ENCODE measurements at regions not wholly inside any gene's neighbourhood (a gene's known extent, or its start where the extent isn't known, plus 50 kb on each side); places are given as distances from the start of the nearest gene placed in this dataset.

DNA sequence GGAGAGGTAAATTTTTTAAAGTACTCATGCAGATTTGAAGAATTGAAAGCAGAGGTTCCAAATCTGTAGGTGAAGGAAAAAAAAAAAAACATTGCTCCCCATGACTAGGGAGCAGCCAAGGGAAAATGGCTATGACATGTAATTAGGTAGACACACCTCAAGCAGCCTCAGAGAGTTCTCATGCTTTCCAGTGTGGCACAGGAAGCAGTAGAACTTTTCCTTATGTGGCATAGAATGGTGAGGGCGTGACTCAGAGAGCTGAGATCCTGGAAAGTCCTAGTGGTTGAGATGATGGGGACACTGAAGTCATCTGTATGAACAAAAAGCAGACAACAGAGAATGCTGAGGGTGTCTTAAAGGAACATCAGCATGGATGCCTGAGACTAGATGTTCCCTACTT, 148.6 kb upstream of the NWD2 start:
- H3K4me1 Mint-ChIP-seq (ENCODE audit: low read depth in 2 of 2), result no peaks in the 10 kb centered on the region
- H3K27me3 Mint-ChIP-seq, result no peaks in the 10 kb centered on the region
- DNase-seq (no peak), ATAC-seq (replicated peaks) (no peak)
- H3K27ac Mint-ChIP-seq, result no peak overlapping the region
- no peak overlapping the region for H3K4me3 Mint-ChIP-seq
- H3K36me3 Mint-ChIP-seq (ENCODE audit: insufficient read depth), result no peaks in the 10 kb centered on the region
- peaks cover 0 to under 1% of the 10 kb centered on the region in 2 donors for H3K9me3 Mint-ChIP-seq

DNA sequence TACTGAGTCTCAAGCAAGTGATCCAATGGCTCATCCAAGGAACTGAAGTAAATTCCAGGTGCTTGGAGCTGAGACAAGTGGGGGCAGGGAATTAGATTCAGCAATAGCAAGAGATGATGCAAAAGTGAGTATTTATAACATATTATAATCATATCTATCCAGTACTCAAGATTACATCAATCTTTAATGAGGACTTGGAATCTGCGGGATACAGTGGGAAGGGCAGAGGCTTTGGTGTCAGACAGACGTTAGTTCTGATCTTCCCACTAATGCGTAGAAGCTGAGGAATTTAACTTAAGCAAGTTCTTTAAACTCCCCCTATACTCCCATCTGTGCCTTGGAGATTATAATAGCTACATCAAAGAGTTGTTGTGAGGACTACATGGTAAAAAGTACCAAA, 143.4 kb upstream of the NWD2 start:
- DNase-seq (no peak), ATAC-seq (replicated peaks) (no peak)
- H3K27ac Mint-ChIP-seq, result no peak overlapping the region
- H3K4me1 Mint-ChIP-seq (ENCODE audit: low read depth in 2 of 2), result no peaks in the 10 kb centered on the region
- no peaks in the 10 kb centered on the region for H3K27me3 Mint-ChIP-seq
- no peak overlapping the region for H3K4me3 Mint-ChIP-seq
- no peaks in the 10 kb centered on the region for H3K36me3 Mint-ChIP-seq (ENCODE audit: insufficient read depth)
- H3K9me3 Mint-ChIP-seq, result no peaks in the 10 kb centered on the region

DNA sequence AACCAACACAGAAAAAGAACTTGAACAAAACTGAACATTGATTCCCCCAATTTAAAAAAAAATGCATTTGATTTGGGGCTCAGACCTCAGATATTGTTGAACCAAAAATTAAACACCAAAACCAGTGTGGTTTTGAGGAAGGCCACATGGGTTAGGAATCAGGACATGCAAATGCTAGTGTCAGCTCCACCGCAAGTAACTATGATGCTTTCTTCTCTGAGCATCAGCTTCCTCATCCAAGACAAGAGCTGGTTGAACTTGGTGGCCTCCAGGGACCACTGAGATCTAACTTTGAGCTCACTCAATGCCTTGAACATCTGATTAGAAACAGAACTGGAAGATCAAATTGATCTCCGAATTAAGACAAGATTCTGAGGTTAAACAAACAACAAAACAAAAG, 142.9 kb upstream of the NWD2 start:
- no peak overlapping the region for H3K27ac Mint-ChIP-seq
- no peaks in the 10 kb centered on the region for H3K36me3 Mint-ChIP-seq (ENCODE audit: insufficient read depth)
- H3K9me3 Mint-ChIP-seq, result no peaks in the 10 kb centered on the region
- no peak overlapping the region for H3K4me3 Mint-ChIP-seq
- H3K4me1 Mint-ChIP-seq (ENCODE audit: low read depth in 2 of 2), result no peaks in the 10 kb centered on the region
- ATAC-seq (replicated peaks) (no peak), DNase-seq (no peak)
- no peaks in the 10 kb centered on the region for H3K27me3 Mint-ChIP-seq

DNA sequence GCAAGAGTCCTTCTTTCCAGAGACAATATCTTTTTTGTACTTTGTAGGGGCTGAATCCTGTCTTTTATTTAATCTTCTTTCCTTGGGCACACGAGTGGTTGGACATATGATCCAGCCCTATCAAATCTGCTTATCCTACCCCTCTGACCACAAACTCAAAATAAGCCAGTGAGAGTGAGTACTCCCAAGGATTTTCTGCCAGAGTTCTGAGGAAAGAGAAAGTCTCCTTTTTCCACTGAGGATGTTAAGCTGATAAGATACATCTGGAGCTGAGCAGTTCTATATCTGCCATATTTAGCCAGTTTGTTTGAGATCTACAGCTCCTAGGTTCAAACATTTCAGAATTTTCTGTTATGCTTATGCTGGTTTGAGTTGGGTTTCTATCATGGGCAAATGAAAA, 134.8 kb upstream of the NWD2 start:
- Mint-ChIP-seq H3K4me3 (no peak overlapping the region), H3K36me3 (ENCODE audit: insufficient read depth) (no peaks in the 10 kb centered on the region), H3K4me1 (ENCODE audit: low read depth in 2 of 2) (no peaks in the 10 kb centered on the region), H3K27me3 (no peaks in the 10 kb centered on the region), H3K9me3 (peaks cover 0 to 5% of the 10 kb centered on the region in 2 donors), H3K27ac (no peak overlapping the region)
- no peak for DNase-seq
- ATAC-seq (replicated peaks), result no peak

DNA sequence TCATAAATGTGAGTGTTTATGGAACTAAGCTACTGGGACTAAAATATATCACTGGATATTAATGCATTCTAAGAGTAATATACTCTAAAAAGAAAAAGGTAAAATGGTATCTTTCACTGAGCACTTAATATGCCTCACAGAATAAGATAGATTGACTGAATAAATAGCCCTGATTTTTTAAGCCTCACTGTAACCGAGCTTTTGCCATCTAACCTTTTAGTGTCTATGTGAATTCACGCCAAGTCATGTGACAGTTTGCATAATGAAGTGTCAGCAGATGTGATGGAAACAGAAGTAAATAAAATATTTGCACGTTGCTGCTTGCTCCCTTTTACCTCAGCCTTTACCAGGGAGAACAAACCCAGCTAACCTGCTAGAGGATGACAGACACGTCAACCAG, 119.7 kb upstream of the NWD2 start:
- Mint-ChIP-seq H3K4me1 (ENCODE audit: low read depth in 2 of 2) (no peaks in the 10 kb centered on the region), H3K27me3 (no peaks in the 10 kb centered on the region), H3K4me3 (no peak overlapping the region), H3K27ac (no peak overlapping the region), H3K9me3 (no peaks in the 10 kb centered on the region), H3K36me3 (ENCODE audit: insufficient read depth) (no peaks in the 10 kb centered on the region)
- DNase-seq, result no peak
- no peak for ATAC-seq (replicated peaks)

DNA sequence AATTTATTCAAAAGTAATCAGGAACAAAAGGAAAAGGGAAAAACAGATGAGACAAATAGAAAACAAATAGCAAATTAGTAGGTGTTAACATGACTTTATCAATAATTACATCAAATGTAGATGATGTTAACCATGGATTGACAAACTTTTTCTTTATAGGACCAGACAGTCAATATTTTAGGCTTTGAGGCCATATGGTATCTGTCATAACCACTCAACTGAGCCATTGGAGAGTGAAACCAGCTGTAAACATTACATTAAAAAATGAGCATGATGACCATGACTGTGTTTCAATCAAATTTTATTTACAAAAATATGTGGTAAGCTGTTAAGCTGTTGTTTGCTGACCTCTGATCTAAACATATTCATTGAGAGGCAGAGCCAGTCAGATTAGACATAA, 118.5 kb upstream of the NWD2 start:
- Mint-ChIP-seq H3K4me1 (ENCODE audit: low read depth in 2 of 2) (no peaks in the 10 kb centered on the region), H3K9me3 (no peaks in the 10 kb centered on the region), H3K27me3 (no peaks in the 10 kb centered on the region), H3K4me3 (no peak overlapping the region), H3K36me3 (ENCODE audit: insufficient read depth) (no peaks in the 10 kb centered on the region), H3K27ac (no peak overlapping the region)
- DNase-seq, result no peak
- ATAC-seq (replicated peaks), result no peak

DNA sequence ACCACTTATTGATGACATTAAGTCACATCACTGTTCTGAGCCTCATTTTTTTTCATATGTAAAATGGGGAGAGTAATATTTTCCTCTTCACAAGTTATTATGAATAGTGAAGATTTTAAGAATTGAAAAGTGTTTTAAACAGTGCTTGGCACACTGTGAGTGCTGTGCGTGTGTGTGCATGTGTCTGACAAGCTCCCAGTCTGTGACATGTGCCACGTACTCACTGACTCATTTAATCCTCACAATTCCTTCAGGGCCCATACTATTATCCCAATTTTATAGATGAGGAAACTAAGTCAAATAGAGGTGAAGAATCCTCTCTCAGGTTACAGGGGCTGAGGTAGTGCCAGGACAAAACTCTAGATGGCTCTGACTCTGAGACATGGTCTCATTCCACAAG, 114.1 kb upstream of the NWD2 start:
- Mint-ChIP-seq H3K36me3 (ENCODE audit: insufficient read depth) (no peaks in the 10 kb centered on the region), H3K27me3 (no peaks in the 10 kb centered on the region), H3K27ac (no peak overlapping the region), H3K4me3 (no peak overlapping the region), H3K4me1 (ENCODE audit: low read depth in 2 of 2) (no peaks in the 10 kb centered on the region), H3K9me3 (peaks cover 0 to 2% of the 10 kb centered on the region in 2 donors)
- DNase-seq, result no peak
- ATAC-seq (replicated peaks), result no peak

DNA sequence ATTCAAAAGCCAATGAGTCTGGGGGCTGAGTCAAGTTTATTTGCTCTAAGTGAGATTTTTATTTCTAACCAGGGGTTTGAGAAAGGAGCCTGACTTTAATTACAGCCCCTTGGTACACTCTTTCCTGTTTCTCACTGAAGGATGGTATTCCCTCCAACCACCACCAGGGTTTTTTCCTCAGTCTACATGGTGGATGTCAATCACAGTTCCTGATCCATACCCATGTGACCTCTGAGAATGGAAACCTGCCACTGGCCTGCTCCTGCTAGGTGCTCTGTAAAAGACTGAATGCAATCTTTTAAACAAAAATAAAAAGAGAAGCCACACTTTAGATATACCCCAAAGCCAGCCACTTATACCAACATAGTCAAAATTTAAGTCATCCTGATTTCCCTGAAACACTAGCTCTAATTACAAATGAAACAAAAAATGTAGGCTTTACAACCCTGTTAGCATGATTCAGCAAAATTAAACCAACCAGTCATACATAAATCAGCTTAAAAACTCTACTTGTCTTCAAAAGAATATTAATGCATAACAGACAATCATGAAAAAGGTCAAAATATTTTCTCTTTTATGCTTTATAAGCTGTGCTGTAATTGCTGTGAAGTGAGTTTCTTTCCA, 112.1 kb upstream of the NWD2 start:
- Mint-ChIP-seq H3K27ac (no peak overlapping the region), H3K9me3 (peaks cover 0 to 2% of the 10 kb centered on the region in 2 donors), H3K4me3 (no peak overlapping the region), H3K36me3 (ENCODE audit: insufficient read depth) (no peaks in the 10 kb centered on the region), H3K4me1 (ENCODE audit: low read depth in 2 of 2) (no peaks in the 10 kb centered on the region), H3K27me3 (no peaks in the 10 kb centered on the region)
- DNase-seq (no peak), ATAC-seq (replicated peaks) (no peak)

DNA sequence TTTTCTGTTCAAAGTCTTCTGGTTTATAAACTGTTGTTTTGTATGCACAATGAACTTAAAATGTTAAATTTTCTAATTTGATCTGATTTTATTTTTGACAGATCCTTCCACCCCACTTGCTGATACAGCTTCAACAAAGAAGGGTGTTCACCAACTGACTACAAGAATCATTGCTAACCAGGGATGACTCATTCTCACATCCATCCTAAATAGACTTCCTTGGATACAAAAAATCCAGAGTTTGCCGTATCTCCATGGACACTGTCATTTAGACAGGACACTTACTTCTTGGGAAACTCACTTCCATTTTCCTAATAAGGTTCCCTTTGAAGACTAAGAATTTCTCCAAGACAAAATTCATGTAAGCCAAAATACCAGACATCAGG, 111.6 kb upstream of the NWD2 start:
- H3K27ac Mint-ChIP-seq, result no peak overlapping the region
- H3K4me1 Mint-ChIP-seq (ENCODE audit: low read depth in 2 of 2), result no peaks in the 10 kb centered on the region
- H3K27me3 Mint-ChIP-seq, result no peaks in the 10 kb centered on the region
- no peak overlapping the region for H3K4me3 Mint-ChIP-seq
- ATAC-seq (replicated peaks), result no peak
- H3K9me3 Mint-ChIP-seq, result peaks cover 0 to 2% of the 10 kb centered on the region in 2 donors
- H3K36me3 Mint-ChIP-seq (ENCODE audit: insufficient read depth), result no peaks in the 10 kb centered on the region
- DNase-seq, result no peak

DNA sequence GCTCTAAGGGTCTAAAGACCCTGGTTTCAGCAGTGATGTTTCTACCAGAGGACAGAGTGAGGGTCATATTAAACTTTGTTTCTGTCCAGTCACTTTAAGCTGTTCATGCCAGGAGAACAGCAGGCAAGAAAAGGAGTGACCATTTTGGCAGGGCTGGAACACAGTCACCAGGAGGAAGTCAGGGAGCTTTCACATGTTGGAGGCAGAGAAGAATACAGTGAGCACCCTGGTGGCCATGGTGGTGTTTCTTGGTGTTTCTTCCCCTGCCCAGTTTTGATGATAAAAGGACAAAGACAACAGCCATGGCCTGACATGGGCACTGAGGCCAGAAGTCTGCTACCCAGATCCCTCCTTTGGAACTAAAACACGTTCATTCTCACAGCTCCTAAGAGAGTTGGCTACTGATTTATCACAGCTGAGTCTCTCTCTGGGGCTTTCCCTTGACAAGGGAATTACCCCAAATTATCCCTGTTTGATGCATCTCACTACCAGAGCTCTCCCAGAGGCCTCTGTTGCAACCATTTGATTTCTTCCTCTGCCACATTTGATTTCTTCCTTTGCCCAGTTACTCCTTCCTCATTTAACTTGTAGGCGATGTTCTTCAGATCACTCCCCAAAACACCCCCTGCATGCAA, 106.4 kb upstream of the NWD2 start:
- Mint-ChIP-seq H3K36me3 (ENCODE audit: insufficient read depth) (no peaks in the 10 kb centered on the region), H3K27ac (no peak overlapping the region), H3K27me3 (no peaks in the 10 kb centered on the region), H3K4me3 (no peak overlapping the region), H3K9me3 (peaks cover 0 to 4% of the 10 kb centered on the region in 2 donors), H3K4me1 (ENCODE audit: low read depth in 2 of 2) (no peaks in the 10 kb centered on the region)
- DNase-seq, result no peak
- ATAC-seq (replicated peaks), result no peak

DNA sequence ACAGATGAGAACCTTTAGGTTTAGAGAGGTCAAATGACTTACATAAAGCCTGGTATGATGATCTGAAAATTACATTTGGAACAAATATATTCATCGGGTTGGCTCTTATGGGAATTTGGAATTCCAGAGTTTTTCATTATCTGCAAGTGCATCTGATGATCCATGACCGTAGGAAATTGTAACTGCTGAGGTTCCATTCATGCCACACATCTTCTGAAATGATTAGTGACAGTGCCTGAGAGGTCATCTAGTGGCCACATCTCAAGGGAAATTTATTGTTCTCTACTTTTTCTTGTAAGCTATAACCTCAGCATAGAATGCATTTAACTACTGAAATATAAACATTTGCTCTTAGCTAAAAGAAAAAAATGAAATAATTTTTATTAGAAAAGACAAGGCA, 105.8 kb upstream of the NWD2 start:
- ATAC-seq (replicated peaks), result no peak
- Mint-ChIP-seq H3K4me1 (ENCODE audit: low read depth in 2 of 2) (no peaks in the 10 kb centered on the region), H3K9me3 (peaks cover 0 to 4% of the 10 kb centered on the region in 2 donors), H3K27me3 (no peaks in the 10 kb centered on the region), H3K4me3 (no peak overlapping the region), H3K27ac (no peak overlapping the region), H3K36me3 (ENCODE audit: insufficient read depth) (no peaks in the 10 kb centered on the region)
- no peak for DNase-seq

DNA sequence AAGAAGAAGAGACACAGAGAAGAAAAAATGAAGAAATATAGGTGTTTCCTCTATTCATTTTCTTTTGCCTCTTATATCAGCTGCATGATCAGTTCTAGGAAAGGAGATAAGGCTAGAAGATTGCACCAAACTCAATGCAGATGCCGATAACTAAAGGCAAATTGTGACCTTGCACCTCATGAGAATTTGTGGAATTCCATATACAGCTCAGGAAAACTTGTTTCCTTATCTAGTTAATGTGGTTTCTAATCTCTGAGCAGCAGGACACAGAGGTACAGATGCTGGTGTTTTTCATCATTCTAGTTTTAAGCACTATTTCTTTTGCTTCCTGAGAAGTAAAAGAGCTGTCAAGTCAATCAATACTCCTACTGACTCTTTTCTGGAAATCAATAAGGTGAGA, 104.6 kb upstream of the NWD2 start:
- no peak for ATAC-seq (replicated peaks)
- no peak overlapping the region for H3K27ac Mint-ChIP-seq
- peaks cover 0 to 4% of the 10 kb centered on the region in 2 donors for H3K9me3 Mint-ChIP-seq
- H3K27me3 Mint-ChIP-seq, result no peaks in the 10 kb centered on the region
- DNase-seq, result no peak
- no peaks in the 10 kb centered on the region for H3K36me3 Mint-ChIP-seq (ENCODE audit: insufficient read depth)
- no peaks in the 10 kb centered on the region for H3K4me1 Mint-ChIP-seq (ENCODE audit: low read depth in 2 of 2)
- H3K4me3 Mint-ChIP-seq, result no peak overlapping the region

DNA sequence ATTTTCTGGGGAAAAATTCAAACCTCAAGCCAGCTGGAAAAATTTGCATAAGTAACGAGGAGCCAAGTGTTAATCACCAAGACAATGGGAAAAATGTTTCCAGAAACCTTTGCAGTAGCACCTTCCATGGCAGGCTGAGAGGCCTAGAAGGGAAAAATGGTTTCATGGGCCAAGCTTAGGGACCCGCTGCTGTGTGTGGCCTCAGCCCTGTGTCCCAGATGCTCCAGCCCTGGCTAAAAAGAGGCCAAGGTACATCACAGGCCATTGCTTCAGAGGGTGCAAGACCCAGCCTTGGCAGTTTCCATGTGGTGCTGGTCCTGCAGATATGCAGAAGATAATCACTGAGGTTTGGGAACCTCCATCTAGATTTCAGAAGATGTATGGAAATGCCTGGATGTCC, 98.3 kb upstream of the NWD2 start:
- no peaks in the 10 kb centered on the region for H3K27me3 Mint-ChIP-seq
- ATAC-seq (replicated peaks) (no peak), DNase-seq (no peak)
- H3K4me1 Mint-ChIP-seq (ENCODE audit: low read depth in 2 of 2), result no peaks in the 10 kb centered on the region
- no peaks in the 10 kb centered on the region for H3K36me3 Mint-ChIP-seq (ENCODE audit: insufficient read depth)
- no peak overlapping the region for H3K4me3 Mint-ChIP-seq
- peaks cover 5 to 15% of the 10 kb centered on the region in 2 donors for H3K9me3 Mint-ChIP-seq
- H3K27ac Mint-ChIP-seq, result no peak overlapping the region

DNA sequence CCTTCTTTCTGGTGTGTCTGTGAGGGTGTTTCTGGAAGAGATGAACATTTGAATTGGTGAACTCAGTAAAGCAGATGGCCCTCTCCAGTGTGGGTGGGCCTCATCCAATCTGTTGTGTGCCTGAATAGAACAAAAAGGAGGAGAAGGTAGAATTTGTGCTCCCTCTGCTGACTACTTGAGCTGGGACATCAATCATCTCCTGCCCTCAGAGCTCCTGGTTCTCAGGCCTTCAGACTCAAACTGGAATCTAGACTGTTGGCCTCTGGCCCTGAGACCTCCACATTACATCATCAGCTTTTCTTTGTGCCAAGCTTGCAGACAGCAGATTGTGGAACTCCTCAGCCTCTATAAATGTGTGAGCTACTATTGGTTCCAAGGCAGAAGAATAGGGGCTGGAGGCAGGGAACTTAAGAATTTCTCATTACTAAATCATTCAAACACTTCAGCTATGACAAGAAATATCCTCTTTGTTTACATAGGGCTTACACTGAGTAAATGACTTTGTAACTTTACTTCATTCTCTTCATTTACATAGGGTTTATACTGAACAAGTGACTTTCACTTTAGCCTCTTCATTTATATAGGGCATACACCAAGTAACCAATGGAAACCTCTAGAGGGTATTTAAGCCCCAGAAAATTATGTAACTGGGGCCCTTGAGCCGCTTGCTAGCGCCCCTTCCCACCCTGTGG, 86.9 kb upstream of the NWD2 start:
- Mint-ChIP-seq H3K27me3 (no peaks in the 10 kb centered on the region), H3K36me3 (ENCODE audit: insufficient read depth) (no peaks in the 10 kb centered on the region), H3K4me3 (no peak overlapping the region), H3K9me3 (peaks cover 0 to 2% of the 10 kb centered on the region in 2 donors), H3K27ac (no peak overlapping the region), H3K4me1 (ENCODE audit: low read depth in 2 of 2) (no peaks in the 10 kb centered on the region)
- DNase-seq (no peak), ATAC-seq (replicated peaks) (no peak)

Data from effector memory CD8-positive, alpha-beta T cell (primary cell).